ENCODE measurements at regions not wholly inside any gene's neighbourhood (a gene's known extent, or its start where the extent isn't known, plus 50 kb on each side); places are given as distances from the start of the nearest gene placed in this dataset.

DNA sequence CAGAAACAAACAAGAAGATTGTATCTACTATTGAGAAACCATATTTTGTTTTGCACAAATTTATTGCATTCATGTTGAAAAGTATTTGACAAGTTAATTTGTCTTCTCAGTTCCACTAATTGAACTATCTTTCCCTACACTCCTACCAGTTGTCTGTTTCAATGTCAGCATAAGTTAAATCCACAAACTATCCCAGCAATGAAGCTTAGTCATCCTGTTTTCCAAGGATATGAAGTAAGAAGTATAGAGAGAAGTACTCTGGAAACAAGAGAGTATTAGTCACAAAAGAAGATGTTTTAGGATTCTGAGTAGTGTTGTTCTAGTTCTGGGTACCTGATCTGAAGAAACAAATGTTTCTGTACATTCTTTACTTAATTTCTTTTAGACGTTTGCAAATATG is 261.6 kb upstream of the ZNF804A start:
- Mint-ChIP-seq H3K36me3 (ENCODE audit: low read depth) (no peaks in the 10 kb centered on the region), H3K27me3 (ENCODE audit: low read depth) (peaks cover 4% of the 10 kb centered on the region), H3K4me3 (no peak overlapping the region), H3K27ac (no peak overlapping the region), H3K4me1 (no peaks in the 10 kb centered on the region), H3K9me3 (no peaks in the 10 kb centered on the region)
- TF ChIP-seq, protein P1, sequence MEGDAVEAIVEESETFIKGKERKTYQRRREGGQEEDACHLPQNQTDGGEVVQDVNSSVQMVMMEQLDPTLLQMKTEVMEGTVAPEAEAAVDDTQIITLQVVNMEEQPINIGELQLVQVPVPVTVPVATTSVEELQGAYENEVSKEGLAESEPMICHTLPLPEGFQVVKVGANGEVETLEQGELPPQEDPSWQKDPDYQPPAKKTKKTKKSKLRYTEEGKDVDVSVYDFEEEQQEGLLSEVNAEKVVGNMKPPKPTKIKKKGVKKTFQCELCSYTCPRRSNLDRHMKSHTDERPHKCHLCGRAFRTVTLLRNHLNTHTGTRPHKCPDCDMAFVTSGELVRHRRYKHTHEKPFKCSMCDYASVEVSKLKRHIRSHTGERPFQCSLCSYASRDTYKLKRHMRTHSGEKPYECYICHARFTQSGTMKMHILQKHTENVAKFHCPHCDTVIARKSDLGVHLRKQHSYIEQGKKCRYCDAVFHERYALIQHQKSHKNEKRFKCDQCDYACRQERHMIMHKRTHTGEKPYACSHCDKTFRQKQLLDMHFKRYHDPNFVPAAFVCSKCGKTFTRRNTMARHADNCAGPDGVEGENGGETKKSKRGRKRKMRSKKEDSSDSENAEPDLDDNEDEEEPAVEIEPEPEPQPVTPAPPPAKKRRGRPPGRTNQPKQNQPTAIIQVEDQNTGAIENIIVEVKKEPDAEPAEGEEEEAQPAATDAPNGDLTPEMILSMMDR (IDR thresholded peaks at IDR 0.05; ENCODE audit: unreplicated experiment in 3 of 3) = no peak

DNA sequence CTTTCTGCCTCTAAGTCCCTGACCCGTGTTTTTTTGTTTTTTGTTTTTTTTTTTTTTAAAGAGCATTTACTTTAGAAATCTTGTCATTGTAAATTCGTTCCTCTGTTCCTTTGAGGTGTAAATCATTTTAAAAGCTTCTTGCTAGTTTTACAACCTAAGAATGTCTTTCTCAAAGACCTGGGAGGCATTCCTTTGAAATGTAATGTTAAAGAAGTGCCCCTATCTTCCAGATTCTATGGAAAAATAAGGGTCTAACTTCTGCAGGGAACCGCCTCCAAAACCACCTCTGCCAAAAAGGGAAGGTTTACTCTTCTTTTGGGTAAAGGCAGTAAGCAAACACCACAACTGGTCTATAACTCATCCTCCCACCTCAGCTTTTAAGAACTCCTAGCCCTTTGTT is 259.6 kb upstream of the ZNF804A start:
- H3K9me3 Mint-ChIP-seq = no peaks in the 10 kb centered on the region
- no peak overlapping the region for H3K4me3 Mint-ChIP-seq
- H3K36me3 Mint-ChIP-seq (ENCODE audit: low read depth) = no peaks in the 10 kb centered on the region
- no peak overlapping the region for H3K27ac Mint-ChIP-seq
- H3K4me1 Mint-ChIP-seq = no peaks in the 10 kb centered on the region
- TF ChIP-seq, protein P1 (IDR thresholded peaks at IDR 0.05; ENCODE audit: unreplicated experiment in 3 of 3) = no peak
- peaks cover 4% of the 10 kb centered on the region for H3K27me3 Mint-ChIP-seq (ENCODE audit: low read depth)

DNA sequence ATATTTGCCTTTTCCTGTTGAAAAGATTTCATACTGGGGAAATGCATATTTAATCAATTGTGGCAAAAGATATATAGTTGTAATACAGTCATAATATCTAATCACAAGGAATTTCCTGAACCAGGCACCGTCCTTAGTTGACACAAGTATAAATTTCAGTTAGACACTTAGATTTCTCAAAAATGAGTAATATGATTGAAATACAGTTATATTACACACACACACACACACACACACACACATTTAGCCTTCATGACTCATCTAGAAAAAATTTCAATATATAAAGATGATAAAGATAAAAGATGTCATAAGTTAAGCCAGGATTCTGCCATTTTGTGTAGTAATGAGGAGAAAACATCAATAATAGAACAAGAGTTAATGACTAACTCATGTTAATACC is 258.4 kb upstream of the ZNF804A start:
- Mint-ChIP-seq H3K9me3 (no peaks in the 10 kb centered on the region), H3K4me3 (no peak overlapping the region), H3K27ac (no peak overlapping the region), H3K4me1 (no peaks in the 10 kb centered on the region), H3K36me3 (ENCODE audit: low read depth) (no peaks in the 10 kb centered on the region), H3K27me3 (ENCODE audit: low read depth) (no peaks in the 10 kb centered on the region)
- TF ChIP-seq, protein P1 (IDR thresholded peaks at IDR 0.05; ENCODE audit: unreplicated experiment in 3 of 3) = no peak

DNA sequence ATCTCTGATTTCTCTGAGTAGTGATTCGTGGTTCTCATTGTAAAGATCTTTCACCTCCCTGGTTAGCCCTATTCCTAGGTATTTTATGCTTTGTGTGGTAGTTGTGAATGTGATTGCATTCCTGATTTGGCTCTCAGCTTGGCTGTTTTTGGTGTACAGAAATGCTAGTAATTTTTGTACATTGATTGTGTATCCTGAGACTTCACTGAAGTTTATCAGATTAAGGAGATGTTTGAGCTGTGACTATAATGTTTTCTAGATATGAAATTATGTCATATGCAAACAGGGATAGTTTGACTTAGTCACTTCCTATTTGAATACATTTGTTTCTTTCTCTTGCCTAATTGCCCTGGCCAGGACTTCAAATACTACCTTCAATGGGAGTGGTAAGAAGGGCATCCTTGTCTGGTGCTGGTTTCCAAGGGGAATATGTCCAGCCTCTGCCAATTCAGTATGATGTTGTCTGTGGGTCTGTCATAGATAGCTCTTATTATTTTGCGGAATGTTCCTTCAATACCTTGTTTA is 251.9 kb upstream of the ZNF804A start:
- TF ChIP-seq, protein P1 (IDR thresholded peaks at IDR 0.05; ENCODE audit: unreplicated experiment in 3 of 3) = no peak
- Mint-ChIP-seq H3K27me3 (ENCODE audit: low read depth) (no peaks in the 10 kb centered on the region), H3K36me3 (ENCODE audit: low read depth) (no peaks in the 10 kb centered on the region), H3K4me3 (no peak overlapping the region), H3K9me3 (peaks cover 2% of the 10 kb centered on the region), H3K4me1 (no peaks in the 10 kb centered on the region), H3K27ac (no peak overlapping the region)

DNA sequence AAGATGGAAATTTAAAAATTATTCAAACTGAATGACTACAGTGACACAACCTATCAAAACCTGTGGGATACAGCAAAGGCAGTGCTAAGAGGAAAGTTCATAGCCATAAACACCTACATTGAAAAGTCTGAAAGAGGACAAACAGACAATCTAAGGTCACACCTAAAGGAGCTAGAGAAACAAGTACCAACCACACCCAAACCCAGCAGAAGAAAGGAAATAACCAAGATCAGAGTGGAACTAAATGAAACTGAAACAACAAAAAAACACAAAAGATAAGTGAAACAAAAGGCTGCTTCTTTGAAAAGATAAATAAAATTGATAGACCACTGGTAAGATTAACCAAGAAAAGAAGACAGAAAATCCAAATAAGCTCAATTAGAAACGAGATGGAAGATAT is 247.2 kb upstream of the ZNF804A start:
- Mint-ChIP-seq H3K9me3 (peaks cover 2% of the 10 kb centered on the region), H3K27me3 (ENCODE audit: low read depth) (no peaks in the 10 kb centered on the region)
- TF ChIP-seq, protein P1 (IDR thresholded peaks at IDR 0.05; ENCODE audit: unreplicated experiment in 3 of 3) = no peak

DNA sequence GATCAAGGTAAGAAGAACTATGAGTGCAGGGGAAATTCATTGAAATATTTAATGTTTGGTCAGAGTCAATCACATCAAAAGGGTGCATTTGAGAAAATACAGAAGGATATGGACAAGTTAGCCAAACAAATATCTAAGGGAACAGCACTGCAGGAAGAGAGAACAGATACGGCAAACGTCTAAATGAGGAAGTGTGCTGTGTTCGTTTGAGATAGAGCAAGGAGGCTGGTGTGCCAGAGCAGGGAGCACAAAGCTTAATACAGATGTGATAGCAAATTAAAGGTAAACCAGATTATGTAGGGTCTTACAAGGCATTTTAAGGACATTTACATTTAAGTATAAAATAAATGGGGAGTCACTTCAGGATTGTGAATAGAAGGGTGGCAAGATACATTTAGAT is 241.3 kb upstream of the ZNF804A start:
- Mint-ChIP-seq H3K4me1 (no peaks in the 10 kb centered on the region), H3K9me3 (no peaks in the 10 kb centered on the region), H3K36me3 (ENCODE audit: low read depth) (no peaks in the 10 kb centered on the region), H3K27me3 (ENCODE audit: low read depth) (no peaks in the 10 kb centered on the region), H3K27ac (no peak overlapping the region), H3K4me3 (no peak overlapping the region)
- TF ChIP-seq, protein P1 (IDR thresholded peaks at IDR 0.05; ENCODE audit: unreplicated experiment in 3 of 3) = no peak

More for the DNA sequence above, 247.2 kb upstream of the ZNF804A start:
- H3K27ac Mint-ChIP-seq = no peak overlapping the region
- H3K36me3 Mint-ChIP-seq (ENCODE audit: low read depth) = no peaks in the 10 kb centered on the region
- H3K4me1 Mint-ChIP-seq = no peaks in the 10 kb centered on the region
- no peak overlapping the region for H3K4me3 Mint-ChIP-seq

Measured in nephron (organoid).